ENCODE measurements at regions not wholly inside any gene's neighbourhood (a gene's known extent, or its start where the extent isn't known, plus 50 kb on each side); places are given as distances from the start of the nearest gene placed in this dataset.
A peak's percentile ranks its signal among the peaks of the same experiment; 100 is the strongest.

DNA sequence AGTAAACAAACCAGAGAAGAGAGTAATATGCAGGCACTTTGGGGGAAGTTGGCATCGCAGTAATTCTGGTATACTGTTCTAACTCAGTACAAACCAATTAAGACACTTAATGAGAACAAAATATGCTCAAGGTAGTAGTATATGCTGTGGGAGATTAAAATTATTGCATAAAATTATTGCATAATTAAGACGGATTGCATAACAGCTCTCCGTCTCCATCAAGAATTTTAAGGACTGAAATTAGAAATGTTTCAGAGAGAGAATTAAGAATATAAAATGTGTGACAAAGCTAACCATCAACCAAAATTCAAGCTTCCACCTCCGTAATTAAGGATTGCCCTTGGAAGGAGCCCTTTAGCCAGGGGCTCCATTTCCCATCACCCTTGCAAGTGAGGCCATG is 428.5 kb downstream of the ETS1 start:
- no peak overlapping the region for H3K27ac Mint-ChIP-seq
- H3K36me3 Mint-ChIP-seq (ENCODE audit: low read depth), result no peaks in the 10 kb centered on the region
- ATAC-seq (no peak), DNase-seq (no peak)
- intact Hi-C loops (cut with micrococcal nuclease), result loop anchor here (1.0 to 10.0 kb wide), 3 partner anchors 125 to 673 kb away; no protein-coding TSS in a partner anchor
- H3K4me3 Mint-ChIP-seq, result no peak overlapping the region
- TF ChIP-seq, protein P1, sequence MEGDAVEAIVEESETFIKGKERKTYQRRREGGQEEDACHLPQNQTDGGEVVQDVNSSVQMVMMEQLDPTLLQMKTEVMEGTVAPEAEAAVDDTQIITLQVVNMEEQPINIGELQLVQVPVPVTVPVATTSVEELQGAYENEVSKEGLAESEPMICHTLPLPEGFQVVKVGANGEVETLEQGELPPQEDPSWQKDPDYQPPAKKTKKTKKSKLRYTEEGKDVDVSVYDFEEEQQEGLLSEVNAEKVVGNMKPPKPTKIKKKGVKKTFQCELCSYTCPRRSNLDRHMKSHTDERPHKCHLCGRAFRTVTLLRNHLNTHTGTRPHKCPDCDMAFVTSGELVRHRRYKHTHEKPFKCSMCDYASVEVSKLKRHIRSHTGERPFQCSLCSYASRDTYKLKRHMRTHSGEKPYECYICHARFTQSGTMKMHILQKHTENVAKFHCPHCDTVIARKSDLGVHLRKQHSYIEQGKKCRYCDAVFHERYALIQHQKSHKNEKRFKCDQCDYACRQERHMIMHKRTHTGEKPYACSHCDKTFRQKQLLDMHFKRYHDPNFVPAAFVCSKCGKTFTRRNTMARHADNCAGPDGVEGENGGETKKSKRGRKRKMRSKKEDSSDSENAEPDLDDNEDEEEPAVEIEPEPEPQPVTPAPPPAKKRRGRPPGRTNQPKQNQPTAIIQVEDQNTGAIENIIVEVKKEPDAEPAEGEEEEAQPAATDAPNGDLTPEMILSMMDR (IDR thresholded peaks at IDR 0.05), result no peak
- ChIA-PET CTCF (interaction anchor here (1.5 to 8.3 kb wide), 25 partner anchors 10 to 797 kb away, joined by 4 to 155 read pairs (median 10); no protein-coding TSS in a partner anchor), POLR2A (no interaction called here)
- no peaks in the 10 kb centered on the region for H3K27me3 Mint-ChIP-seq
- H3K4me1 Mint-ChIP-seq (ENCODE audit: low read depth), result peaks cover 11% of the 10 kb centered on the region
- H3K9me3 Mint-ChIP-seq, result no peaks in the 10 kb centered on the region

DNA sequence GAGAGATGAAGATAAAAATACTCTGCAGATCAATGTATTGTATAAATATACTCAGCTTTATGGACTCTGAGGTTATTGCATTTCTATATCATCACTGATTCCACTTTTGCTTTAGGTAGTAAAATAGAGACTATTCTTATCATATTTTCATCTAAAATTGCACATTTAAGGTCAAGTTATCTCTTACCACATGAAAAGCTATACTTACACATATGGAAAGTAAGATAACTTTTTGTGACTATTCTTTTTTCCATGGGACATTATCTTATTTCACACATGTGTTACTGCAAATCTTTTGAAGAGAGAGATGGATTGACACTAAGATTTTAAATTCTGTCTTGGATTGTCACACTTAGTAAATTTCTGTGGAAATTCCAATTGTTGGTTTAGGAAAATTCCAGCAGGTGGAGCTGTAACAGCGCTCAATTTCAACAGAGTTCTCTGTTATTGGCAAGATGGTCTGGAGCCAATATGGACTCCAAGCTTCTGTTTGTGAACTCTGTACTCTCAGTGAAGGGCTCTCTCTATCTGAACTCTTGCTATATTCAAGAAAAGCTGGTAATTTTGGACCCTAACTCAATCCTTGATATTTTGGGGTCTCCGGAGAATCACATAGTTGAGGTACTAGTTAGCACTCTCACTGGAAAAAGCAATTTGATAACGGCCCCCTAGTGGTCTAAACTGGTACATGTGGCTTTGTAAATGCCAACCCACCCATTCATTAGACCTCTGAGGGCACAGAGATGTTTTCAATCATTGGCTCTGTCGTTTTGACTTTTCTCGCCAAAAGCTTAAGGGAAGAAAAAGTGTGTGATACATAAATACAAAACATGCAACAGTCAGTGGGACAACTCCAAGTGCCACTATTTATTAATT is 429.7 kb downstream of the ETS1 start:
- Mint-ChIP-seq H3K27ac (peak overlapping the region; percentile 84), H3K4me3 (peak overlapping the region; percentile 63), H3K36me3 (ENCODE audit: low read depth) (no peaks in the 10 kb centered on the region), H3K27me3 (no peaks in the 10 kb centered on the region), H3K9me3 (no peaks in the 10 kb centered on the region), H3K4me1 (ENCODE audit: low read depth) (peaks cover 11% of the 10 kb centered on the region)
- intact Hi-C loops (cut with micrococcal nuclease), result loop anchor here (1.0 to 10.0 kb wide), 4 partner anchors 123 to 675 kb away; no protein-coding TSS in a partner anchor
- DNase-seq, result peak; percentile 79
- ATAC-seq, result peak; percentile 90
- POLR2A ChIA-PET, result interaction anchor here (0.7 to 2.4 kb wide), 6 partner anchors 9 to 475 kb away, joined by 3 to 8 read pairs (median 3); no protein-coding TSS in a partner anchor
- CTCF ChIA-PET, result interaction anchor here (0.6 to 8.3 kb wide), 117 partner anchors 9 to 798 kb away, joined by 3 to 155 read pairs (median 5); no protein-coding TSS in a partner anchor
- TF ChIP-seq, protein P1 (IDR thresholded peaks at IDR 0.05), result peak; percentile 100

DNA sequence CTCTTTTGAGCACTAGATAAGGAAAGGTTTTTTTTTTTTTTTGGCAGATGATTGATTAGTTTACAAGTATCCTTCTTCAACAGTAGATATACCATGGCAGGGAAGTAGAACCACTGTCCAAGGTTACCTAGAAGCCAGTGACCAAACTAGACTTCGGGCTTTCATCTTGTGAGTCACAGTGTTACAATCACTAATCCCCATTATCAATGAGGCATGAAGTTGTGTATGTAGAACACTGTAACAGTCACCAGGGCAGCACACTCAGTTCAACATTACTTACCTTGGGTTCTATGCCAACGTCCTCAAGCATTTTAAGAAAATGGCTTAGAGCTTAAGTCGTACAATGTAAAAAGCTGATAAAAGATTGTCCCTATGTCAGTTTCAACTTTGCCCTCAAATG is 430.9 kb downstream of the ETS1 start:
- DNase-seq (no peak), ATAC-seq (no peak)
- intact Hi-C loops (cut with micrococcal nuclease), result loop anchor here (5.0 to 10.0 kb wide), 2 partner anchors 312 to 676 kb away; no protein-coding TSS in a partner anchor
- Mint-ChIP-seq H3K27ac (no peak overlapping the region), H3K27me3 (no peaks in the 10 kb centered on the region), H3K4me3 (no peak overlapping the region), H3K9me3 (no peaks in the 10 kb centered on the region), H3K4me1 (ENCODE audit: low read depth) (peaks cover 11% of the 10 kb centered on the region), H3K36me3 (ENCODE audit: low read depth) (no peaks in the 10 kb centered on the region)
- TF ChIP-seq, protein P1 (IDR thresholded peaks at IDR 0.05), result no peak
- ChIA-PET CTCF (interaction anchor here (1.0 to 8.3 kb wide), 42 partner anchors 8 to 709 kb away, joined by 3 to 155 read pairs (median 8); no protein-coding TSS in a partner anchor), POLR2A (interaction anchor here (0.6 to 2.4 kb wide), 2 partner anchors 97 to 117 kb away, joined by 3 to 8 read pairs; no protein-coding TSS in a partner anchor)

DNA sequence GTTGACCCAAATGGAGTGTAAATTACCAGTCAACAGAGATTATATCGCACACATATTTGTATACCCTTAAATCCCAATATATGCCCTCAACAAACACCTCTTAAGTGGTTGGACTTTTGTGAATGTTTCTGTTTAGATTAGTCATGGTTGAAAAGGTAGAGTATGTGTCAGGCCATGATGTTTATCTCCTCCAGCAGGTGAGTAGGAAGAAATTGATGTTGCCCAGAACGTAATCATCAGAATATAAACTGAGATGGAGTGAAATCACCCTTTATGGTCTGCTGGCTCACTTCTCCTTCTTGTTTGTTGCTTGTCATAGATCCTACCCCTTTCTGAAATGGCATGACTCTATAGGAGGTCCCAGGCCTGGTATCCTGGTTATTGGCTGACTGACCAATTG is 431.8 kb downstream of the ETS1 start:
- peaks cover 11% of the 10 kb centered on the region for H3K4me1 Mint-ChIP-seq (ENCODE audit: low read depth)
- no peaks in the 10 kb centered on the region for H3K27me3 Mint-ChIP-seq
- TF ChIP-seq, protein P1 (IDR thresholded peaks at IDR 0.05), result no peak
- intact Hi-C loops (cut with micrococcal nuclease), result loop anchor here (5.0 to 10.0 kb wide), 2 partner anchors 311 to 677 kb away; no protein-coding TSS in a partner anchor
- DNase-seq (no peak), ATAC-seq (no peak)
- ChIA-PET POLR2A (no interaction called here), CTCF (interaction anchor here (1.0 to 8.3 kb wide), 3 partner anchors 16 to 475 kb away, joined by 4 to 155 read pairs (median 97); no protein-coding TSS in a partner anchor)
- H3K27ac Mint-ChIP-seq, result no peak overlapping the region
- no peaks in the 10 kb centered on the region for H3K9me3 Mint-ChIP-seq
- no peak overlapping the region for H3K4me3 Mint-ChIP-seq
- H3K36me3 Mint-ChIP-seq (ENCODE audit: low read depth), result no peaks in the 10 kb centered on the region
